H54 (cell line): ENCODE measurements at regions not wholly inside any gene's neighbourhood (a gene's known extent, or its start where the extent isn't known, plus 50 kb on each side); places are given as distances from the start of the nearest gene placed in this dataset.

Experiments
- DNase-seq: peaks from one replicate; pipeline ENCODE4 v3.0.0; 2011; ENCODE audit warnings: low spot score, mixed read lengths; ENCODE audit not compliant: insufficient read length
- FAIRE-seq: peaks from 3 replicates; lab custom pipeline; 2011; peaks lifted over from hg19 to GRCh38; lab: Jason Lieb, UNC
- POLR2A ChIP-seq: IDR thresholded peaks from 2 replicates; pipeline ENCODE4 v1.6.1; 2011; ENCODE audit warnings: low read depth, mild to moderate bottlenecking, low read length

DNA sequence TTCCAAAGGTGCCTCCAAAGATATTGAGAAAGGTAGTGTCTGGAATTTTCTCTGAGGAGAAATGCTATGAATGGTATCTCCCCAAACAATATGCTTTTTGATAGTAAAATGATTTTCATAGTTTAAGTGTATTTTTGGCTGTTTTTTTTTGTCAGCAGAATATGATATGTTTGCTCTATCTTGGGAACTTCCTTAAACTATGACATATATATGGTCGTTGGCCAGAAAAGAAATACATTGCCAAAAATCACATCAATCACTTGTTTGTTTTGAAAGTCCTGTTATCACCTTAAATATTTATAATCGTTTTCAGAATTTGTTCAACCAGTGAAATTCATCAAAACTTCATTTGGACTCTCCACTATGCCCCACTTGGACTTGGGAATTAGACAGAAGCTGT, 816.9 kb downstream of the CDH11 start:
- DNase-seq (no peak), FAIRE-seq (no peak)
- TF ChIP-seq POLR2A: no peak

DNA sequence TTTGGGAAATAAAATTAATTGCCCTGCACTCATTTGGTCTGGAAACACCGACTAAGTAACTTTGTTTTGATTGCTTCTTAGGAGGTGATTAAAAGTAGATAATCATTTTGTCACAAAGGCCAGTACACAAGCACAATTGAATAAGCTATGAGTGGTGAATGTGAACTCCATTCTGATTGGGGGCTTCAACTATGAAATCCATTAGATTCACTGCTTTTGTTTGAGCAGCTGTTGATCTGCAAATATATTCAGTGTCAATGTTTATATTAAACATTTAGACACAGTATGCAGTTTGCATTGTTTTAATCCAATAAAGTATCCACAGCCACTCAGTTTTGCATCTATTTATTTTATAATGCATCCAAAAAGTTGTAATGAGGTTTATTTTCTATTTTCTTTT, 817.5 kb downstream of the CDH11 start:
- no peak for TF ChIP-seq POLR2A
- DNase-seq: no peak
- no peak for FAIRE-seq

DNA sequence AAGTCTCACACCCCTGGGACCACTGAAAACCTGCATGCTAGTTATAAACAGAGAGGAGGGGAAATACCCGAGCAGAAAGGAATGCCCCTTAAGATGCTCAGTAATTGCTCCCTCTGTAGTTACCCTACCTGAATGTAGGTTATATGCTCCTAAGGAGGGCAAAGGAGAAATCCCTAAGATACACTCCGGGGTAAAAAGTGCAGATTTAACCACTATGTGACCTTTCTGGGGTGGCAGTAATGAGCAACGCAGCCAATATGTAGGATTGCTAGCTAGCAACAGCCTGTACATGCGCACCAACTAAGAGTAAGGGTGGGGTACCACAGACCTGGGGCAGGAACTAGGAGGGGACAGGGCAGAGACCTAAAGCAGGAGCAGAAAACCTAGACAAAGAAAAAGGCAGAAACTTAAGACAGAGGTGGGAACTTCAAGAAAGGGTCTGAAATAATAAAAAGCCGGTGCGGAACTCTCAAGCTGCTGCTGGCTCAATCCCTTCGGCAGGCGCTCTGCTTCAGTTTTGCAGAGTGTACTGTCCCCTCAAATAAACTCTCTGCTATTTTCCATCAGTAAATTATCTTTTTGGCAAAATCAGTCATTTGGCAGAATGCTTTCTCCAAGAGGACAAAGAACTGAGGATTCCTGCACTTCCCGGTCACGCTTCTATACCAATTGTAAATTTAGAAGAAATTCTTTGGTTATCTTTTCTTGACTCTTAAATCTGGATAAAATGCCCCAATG, 823.8 kb downstream of the CDH11 start:
- DNase-seq: no peak
- TF ChIP-seq POLR2A: no peak
- no peak for FAIRE-seq

DNA sequence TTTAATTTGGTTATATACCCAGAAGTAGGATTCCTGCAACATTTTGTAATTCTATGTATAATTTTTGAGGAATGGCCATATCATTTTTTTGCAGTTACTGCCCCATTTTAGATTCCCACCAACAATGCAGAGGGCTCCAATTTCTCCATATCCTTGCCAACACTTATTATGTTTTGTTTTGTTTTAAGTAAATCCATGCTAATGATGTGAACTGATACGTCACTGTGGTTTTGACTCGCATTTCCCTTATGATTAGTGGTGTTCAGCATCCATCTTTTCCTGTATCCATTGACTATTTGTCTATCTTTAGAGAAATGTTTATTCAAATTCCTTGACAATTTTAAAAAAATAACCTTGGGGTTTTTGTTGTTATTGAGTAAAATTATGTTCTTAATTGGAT, 826.4 kb downstream of the CDH11 start:
- no peak for DNase-seq
- no peak for FAIRE-seq
- no peak for TF ChIP-seq POLR2A

DNA sequence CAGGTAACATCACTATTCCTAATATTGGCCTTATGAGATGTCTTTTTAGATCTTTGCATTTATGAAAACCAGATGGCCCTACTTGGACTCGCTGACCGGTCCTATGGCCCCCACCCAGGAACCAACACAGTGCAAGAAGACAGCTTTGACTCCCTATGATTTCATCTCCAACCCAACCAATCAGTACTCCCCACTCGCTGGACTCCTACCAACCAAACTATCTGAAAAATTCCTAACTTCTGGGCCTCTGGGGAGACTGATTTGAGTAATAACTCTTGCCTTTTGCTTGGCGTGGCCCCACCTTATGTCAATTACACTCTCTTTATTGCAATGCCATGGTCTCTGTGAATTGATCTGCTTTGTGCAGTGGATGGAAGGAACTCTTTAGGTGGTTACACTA, 828.9 kb downstream of the CDH11 start:
- DNase-seq: no peak
- no peak for FAIRE-seq
- no peak for TF ChIP-seq POLR2A

DNA sequence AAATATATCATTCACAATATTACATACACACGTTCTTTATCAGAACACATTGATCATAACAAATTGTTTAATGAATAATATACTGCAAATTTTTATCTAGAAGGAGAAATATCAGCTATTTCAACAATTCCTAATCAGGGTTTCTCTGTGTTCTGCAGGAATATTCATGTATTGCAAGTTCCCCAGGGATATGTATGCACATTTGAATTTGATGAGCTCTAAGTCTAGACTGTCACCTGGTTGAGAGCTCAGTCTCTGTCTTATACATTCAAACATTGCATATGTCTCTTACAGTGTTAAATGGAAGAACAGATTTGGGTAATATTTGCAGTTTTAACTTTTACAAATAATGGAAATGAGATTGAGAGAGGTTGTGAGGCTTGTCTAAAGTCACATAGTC, 829.7 kb downstream of the CDH11 start:
- FAIRE-seq: no peak
- TF ChIP-seq POLR2A: no peak

DNA sequence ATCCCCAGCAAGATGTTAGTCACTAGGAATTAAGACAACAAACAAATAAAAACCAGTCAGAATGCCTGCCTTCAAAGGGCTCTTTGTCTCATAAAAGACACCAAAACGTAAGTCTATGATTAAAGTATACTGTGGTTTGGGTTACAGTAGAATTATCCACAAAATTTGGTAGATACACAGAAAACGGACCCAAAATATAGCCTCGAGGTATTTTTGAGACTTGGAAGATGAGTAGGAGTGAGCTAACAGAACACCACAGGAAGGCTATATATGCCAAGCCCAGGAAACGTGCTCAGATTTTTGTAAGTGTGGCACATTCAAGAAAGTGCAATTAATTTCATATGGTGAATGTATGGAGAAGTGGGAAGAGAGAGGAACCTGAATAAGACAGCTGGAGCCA, 831.4 kb downstream of the CDH11 start:
- TF ChIP-seq POLR2A: no peak
- FAIRE-seq: no peak
- DNase-seq: no peak

More for the DNA sequence above, 829.7 kb downstream of the CDH11 start:
- no peak for DNase-seq

DNA sequence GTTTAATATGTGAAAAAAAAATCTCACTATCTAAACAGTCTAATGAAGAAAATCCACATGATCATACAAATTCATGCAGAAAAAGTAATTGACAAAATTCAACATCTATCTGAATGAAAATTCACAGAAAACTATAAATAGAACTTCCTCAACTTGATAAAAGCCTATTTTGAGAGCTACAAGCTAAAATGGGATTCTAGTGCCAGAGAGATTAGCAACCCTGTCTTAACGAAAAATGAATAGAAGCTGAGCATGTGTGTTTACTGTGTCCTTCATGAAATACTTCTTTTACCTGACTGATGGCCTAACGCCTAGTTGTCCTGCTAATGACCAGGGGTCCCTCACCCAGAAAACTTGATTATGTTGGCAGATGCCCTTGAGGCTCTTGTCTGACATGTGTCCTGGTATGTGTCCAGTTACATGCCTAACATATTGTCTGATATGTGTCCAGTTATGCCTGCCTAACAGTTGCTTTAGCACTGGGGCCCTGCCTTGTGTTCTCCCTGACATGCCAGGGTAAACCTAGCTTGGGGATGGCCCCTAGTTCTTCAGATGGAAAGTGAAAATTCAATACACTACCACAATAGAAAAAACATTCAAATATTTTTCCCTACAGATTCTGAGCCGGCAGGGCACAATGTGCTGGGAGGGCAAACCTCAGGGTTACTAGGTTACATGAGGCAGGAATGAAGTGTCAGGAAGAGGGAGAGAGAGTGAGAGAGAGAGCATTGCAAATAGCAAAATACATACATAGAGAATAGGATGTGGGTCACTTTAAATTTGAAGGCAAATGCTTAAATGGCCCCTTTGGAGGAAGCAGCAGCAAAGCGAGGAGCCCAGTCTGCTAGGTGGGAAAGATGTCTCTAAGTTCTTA, 834.0 kb downstream of the CDH11 start:
- no peak for TF ChIP-seq POLR2A
- FAIRE-seq: no peak
- DNase-seq: no peak

DNA sequence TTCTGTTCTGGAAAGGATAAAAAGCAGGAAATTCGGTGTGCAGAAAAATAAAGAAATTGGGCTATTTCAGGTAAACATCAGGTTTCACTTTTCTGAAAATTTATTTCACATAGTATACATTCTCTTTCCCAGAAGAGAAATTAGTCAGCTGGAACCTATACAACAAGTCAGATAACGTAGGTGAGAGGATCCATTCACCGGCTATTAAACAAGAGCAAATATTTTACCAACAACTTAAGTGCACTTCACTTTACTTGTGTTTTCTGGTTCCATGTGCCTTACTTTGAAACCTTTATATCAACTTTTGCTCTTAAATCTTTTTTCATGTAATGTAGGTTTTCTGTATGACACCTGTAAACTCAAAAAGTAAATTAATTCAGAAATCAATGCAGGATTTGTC, 839.7 kb downstream of the CDH11 start:
- FAIRE-seq: no peak
- DNase-seq: no peak
- TF ChIP-seq POLR2A: no peak

DNA sequence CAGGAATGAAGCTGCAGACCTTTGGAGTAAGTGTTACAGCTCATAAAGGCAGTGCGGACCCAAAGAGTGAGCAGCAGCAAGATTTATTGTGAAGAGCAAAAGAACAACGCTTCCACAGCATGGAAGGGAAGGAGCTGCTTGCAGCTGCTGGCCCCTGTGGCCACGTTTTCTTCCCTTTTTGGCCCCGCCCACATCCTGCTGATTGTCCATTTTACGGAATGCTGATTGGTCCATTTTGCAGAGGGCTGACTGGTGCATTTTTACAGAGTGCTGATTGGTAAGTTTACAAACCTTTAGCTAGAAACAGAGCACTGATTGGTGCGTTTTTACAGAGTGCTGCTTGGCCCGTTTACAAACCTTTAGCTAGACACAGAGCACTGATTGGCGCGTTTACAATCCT, 841.5 kb downstream of the CDH11 start:
- no peak for DNase-seq
- TF ChIP-seq POLR2A: no peak
- no peak for FAIRE-seq

DNA sequence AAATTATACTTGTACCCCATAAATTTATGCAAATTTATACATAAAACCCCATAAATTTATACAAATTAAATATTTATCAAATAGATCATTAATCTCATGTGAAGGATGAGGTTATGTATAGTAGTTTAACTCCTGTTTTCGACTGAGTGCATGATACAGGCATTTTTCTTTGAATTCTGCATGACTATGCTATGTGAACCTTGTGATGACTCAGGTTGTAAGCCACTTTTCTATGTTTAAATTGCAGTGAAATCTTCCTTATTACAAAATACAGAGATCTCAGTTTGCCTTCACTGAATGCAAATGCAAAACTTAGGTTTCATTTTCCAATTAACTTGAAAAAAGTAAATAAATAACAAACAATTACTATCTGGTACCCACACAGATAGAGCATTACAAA, 843.7 kb downstream of the CDH11 start:
- no peak for DNase-seq
- TF ChIP-seq POLR2A: no peak
- FAIRE-seq: no peak

DNA sequence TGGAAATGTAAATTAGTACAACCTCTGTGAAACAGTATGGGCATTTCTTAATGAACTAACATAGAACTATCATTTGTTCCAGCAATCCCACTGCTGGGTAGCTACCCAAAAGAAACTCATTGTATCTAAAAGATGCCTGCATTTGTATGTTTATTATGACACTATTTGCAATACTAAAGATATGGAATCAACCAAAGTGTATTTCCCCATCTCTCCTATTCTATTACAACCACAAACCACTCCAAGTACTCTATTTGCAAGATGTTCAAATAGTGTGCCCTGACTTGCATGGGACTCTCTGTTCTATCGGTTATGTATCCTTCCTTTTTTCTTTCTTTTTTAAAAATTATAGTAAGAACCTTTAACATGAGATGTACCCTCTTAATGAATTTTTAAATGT, 845.2 kb downstream of the CDH11 start:
- DNase-seq (no peak), FAIRE-seq (no peak)
- TF ChIP-seq POLR2A: no peak

DNA sequence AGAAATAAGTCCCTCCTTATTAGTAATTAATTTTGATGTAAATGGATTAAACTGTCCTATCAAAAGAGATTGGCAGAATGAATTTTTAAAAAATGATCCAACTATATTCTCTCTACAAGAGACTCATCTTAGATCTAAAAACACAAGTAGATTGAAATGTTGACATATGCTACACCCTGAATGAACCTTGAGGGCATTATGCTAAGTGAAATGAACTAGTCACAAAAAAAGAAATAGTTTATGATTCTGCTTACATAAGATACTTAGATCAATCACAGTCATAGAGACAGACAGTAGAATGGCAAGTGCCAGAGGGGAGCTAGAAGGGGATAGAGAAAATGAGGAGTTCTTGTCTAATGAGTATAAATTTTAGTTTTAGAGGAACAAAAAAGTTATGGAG, 849.8 kb downstream of the CDH11 start:
- DNase-seq (no peak), FAIRE-seq (no peak)
- no peak for TF ChIP-seq POLR2A

DNA sequence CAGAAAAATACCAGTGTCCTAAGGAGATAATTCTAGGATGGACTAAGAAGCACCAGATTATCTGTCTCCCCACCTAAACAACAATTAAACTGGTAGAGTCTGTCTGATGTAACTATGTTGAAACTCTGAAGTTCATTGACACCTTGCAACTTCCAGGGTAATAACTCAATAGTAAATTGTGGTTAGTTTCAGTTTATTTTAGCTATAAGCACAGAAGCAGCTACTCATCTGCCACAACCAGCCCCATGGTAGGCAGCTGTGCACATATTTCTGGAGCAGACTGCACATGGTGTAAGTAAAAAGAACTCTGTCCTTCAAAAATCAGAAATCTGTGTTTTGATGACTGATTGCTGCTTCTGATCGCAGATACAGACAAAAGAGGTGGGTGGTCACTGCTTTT, 852.1 kb downstream of the CDH11 start:
- FAIRE-seq: no peak

More for the DNA sequence above, 852.1 kb downstream of the CDH11 start:
- DNase-seq: no peak
- TF ChIP-seq POLR2A: no peak
